Lung microvascular endothelial cell (primary cell): ENCODE measurements at regions not wholly inside any gene's neighbourhood (a gene's known extent, or its start where the extent isn't known, plus 50 kb on each side); places are given as distances from the start of the nearest gene placed in this dataset.
"Not testable (repeated sequence)": the region's sequence is repeated elsewhere in the genome, so short reads cannot be mapped to it uniquely, and the experiment has no call there.

Source experiments
- DNase-seq, 2 donors: peaks; one replicate each; pipeline versions ENCODE4 v3.0.0 to v3.0.0-alpha.2; 2010; ENCODE audit warnings: low read depth in 2 of 2

GRCh38 chr10:57338823-57339558 is 928.7 kb downstream of the IPMK start:
- peak; percentile 39 to 44 for DNase-seq

DNA sequence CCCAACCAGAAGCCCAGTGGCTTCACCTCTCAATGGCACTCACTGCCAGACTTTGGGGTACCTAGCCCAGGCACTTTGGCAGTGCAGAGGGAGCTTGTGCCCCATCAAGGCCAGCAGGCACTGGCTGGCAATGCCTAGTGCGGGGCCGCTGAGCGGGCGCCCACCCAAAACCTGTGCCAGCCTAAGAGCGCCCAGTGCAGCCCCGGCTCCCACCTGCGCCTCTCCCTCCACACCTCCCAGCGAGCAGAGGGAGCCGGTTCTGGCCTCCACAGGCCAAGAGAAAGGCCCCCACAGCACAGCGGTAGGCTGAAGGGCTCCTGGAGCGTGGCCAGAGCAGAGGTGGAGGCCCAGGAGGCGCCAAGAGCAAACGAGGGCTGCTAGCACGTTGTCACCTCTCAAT is 930.8 kb downstream of the IPMK start:
- no peak for DNase-seq

DNA sequence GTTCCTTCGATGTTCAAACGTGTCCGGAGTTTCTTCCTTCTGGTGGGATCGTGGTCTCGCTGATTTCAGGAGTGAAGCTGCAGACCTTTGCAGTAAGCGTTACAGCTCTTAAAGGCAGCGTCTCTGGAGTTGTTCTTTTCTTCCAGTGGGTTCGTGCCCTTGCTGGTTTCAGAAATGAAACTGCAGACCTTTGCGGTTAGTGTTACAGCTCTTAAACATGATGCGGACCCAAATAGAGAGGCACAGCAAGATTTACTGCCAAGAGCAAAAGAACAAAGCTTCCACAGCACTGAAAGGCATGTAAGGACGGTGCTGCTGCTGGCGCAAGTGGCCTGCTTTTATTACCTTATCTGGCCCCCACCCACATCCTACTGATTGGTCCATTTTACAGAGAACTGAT is 931.4 kb downstream of the IPMK start:
- no peak for DNase-seq

DNA sequence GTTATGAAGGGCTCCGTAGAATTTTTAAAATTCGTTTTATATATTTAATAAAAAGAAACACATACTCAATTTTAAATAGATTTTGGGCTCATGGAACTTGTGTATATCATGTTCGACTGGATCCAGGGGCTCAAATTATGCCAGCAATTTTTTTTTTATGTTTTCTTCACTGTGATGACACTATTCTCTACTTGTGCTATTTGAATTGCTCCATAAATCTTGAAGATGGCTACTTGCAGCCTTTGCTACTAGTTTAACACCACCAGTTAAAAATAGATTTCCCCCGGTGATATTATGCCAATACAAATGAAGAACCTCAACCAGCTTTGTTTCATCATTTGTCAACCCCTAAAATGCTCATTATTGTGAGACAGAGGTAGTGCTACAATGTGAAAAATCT is 933.2 kb downstream of the IPMK start:
- no peak for DNase-seq

GRCh38 chr10:57333880-57334279 is 933.8 kb downstream of the IPMK start:
- no peak for DNase-seq

- DNase-seq = not testable (repeated sequence)
These were observed 946.3 kb downstream of the IPMK start for GRCh38 chr10:57321400-57321854.

GRCh38 chr10:57320416-57320815 is 947.3 kb downstream of the IPMK start:
- no peak for DNase-seq

DNA sequence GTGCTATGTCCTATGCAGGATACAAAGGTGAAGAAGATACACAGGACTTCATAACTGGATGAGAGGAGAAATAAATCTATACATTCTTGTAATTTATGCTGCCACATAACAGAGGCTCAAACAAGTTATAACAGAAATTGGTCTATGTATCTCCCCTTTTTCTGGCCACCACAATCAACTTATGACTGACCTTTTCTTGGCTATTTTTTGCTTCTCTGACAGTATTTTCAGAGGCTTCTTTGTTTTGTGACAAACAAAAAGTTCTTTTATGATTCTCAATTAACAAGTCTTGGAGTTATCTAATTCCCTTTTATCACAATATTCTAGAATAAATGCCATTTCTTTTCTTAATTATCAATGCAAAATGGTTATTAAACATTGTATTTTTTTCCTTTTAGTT is 953.0 kb upstream of the ZWINT start:
- no peak for DNase-seq

DNA sequence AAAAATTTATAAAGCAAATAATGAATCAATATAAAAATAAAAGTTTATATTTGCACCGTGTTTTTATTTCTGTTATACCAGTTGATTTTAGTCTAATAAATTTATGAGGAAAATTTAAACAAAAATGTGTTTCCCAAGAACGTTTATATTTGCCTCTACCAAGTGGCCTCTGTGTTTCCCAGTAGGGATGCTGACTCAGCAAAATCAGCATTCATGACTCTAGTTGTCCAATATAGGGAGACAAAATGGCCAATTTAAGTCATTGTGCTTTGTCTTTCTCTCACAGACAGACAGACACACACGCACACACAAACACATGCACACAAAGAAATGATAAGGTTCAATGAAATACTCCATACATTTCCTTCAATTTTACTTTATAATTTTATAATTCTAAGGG is 942.5 kb upstream of the ZWINT start:
- no peak for DNase-seq

DNA sequence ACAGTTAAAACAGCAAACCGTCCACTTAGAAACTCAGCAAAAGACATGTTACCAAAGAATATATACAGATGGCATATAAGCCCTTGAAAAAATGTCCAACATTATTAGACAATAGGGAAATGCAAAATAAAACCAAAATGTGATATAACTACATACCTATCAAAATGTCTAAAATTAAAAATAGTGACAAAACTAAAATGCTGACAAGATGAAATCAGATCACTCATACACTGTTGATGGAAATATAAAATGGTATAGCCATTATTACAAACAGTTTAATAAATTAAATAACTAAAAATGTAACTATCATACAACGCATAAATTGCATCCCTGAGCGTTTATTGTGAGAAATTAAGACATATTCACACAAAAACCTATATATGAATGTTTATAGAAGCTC is 939.7 kb upstream of the ZWINT start:
- no peak for DNase-seq

DNA sequence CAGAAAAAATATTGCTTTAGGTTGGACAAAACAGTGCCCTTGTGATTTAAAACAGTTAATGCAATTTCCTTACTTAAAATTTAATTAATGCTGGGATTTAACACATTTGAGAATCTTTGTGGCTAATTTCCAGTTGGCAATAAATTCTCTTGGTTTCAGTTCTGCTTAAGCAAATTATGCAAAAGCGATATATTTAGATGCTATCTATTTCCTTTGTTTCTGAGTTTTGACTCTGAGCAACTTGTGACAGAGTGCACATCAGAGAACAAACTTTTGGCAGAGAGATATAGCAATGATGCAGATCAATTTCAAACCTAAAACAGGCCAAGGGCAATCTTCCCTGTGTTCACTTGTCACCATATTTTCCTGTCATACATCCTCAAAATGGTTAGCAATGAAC is 933.6 kb upstream of the ZWINT start:
- DNase-seq = no peak

GRCh38 chr10:57288754-57289153 is 927.7 kb upstream of the ZWINT start:
- no peak for DNase-seq

DNA sequence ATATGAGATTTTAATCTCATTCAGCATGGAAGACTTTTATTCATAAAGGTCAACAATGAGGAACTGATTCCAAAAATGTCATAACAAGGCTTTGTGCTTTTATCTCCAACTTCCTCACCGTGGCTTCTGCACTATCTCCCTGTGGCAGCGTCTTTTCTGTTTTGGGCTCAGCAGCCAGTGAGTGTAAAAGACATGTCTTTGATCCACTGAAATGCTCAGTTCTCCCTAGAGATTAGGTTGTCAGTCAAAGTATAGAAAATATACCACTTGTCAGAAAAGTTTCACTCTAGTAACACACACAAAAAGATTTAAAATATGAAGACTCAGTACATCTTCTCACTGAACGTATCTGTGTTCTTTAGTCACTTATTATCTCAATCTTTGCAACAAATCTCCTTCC is 901.8 kb upstream of the ZWINT start:
- DNase-seq = no peak

- DNase-seq = no peak
These were observed 899.1 kb upstream of the ZWINT start for GRCh38 chr10:57260175-57260574.

GRCh38 chr10:57249615-57250281 is 888.7 kb upstream of the ZWINT start:
- no peak for DNase-seq

DNA sequence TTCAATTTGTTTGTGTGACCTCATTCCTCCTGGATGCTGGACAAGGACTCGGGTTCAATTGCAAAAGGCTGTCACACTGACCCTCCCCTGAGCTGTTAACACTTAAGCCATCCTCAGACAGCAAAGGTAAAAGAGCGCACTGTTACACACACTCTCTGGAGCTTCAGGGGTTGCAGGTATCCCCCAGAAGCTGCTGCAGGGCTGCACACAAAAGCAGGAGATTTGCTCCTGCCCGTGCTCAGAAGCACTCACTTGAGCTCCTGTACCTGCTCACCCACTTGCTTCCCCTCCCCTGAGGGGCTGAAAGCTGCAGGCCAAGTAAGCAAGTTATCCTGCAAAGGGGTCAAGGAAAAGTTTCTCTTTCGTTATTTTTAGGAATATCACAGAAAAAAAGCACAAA is 886.2 kb upstream of the ZWINT start:
- DNase-seq = no peak

DNA sequence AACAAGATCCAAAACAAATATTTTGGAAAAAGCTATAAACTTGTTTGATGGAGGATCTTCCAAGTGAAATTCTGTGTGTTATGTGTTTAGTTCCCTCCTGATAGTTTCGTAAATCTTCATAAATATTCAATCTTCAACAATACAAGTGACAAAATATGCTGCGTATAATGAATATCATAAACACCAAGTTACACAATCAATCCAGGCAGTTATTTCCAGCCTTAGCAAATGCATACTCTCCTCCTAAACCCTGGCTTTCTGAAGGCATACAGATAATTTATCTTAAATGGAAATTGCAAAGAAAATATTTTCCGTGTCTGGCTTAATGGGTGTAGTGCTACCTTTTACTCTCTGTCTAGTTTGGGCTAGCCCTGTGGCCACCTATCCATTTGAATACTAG is 864.9 kb upstream of the ZWINT start:
- no peak for DNase-seq

GRCh38 chr10:57224811-57225210 is 863.8 kb upstream of the ZWINT start:
- DNase-seq = no peak

DNA sequence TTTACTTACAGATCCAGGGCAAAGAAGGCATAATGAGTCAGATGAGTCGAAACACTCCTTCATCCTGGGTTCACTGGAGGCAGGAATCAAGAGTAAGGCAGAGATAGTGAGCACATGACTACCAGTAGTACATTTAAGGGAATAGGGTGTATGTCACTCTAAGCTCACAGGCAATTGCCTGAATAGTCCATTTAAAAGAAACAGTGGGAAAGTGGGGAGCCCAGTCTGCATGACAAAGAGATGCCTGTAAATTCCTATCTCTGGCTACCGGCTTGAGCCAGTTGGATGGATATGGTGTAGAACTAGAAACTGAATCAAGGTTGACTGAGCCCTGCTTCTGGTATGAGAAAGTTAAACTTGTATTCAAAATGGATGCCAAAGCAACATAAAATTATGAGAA is 861.5 kb upstream of the ZWINT start:
- no peak for DNase-seq

GRCh38 chr10:57222129-57222528 is 861.1 kb upstream of the ZWINT start:
- DNase-seq = no peak

DNA sequence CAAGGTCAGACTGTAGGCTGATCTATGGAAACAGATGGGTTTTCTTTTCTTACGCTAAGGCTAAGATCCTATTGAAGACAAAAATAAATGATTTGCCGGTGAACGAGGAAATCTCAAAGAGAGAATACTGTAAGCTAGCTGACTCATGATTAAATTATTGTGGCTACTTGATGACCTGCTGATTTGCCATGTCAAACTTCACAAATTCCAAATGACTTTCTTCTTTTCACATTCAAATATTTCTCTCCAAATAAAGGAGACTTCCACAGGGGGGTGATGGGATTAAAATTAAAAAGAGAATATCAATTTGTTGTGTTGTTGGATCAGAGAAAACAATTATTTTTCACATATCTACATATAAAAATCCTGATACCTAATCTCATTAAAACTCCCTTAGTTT is 860.6 kb upstream of the ZWINT start:
- DNase-seq = no peak

GRCh38 chr10:57218382-57218781 is 857.3 kb upstream of the ZWINT start:
- no peak for DNase-seq

DNA sequence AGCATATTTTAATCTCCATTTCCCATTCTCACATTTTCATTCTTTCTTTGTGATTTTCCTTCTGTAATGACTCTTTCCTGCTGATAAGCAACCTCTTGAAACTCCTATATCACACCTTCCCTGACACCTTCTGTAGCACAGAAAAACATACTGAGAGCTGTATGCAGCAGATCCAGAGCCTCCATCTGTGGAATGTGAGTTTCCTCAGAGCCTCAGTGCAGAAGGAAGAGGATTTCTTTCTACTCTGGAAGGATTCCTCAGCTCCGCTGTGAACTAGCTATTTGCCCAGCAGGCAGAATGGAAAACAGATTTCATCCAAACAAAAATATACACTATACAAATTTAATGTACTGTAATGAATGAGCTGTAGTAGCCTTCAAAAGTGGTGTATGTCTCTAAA is 841.3 kb upstream of the ZWINT start:
- DNase-seq = no peak
